ENCODE measurements at regions not wholly inside any gene's neighbourhood (a gene's known extent, or its start where the extent isn't known, plus 50 kb on each side); places are given as distances from the start of the nearest gene placed in this dataset.

DNA sequence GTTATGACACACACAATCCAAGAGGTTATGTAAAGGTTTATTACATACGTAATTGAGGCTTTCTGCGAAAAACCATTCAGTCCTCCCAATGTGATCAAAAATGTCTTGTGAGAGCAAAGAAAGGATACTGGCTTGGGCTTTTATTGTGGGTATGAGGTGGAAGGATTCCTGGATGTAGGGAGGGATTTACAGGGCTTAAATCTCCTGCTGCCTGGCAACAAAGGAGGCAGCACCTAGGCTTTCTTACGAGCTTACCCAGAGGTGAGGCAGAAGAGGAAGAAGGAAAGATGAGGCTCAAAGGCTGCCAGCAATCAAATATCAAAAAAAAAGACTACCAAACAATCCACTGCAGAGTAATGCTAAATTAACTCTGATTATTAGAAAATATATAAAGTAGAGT, 1149.5 kb upstream of the POT1 start:
- TF ChIP-seq, protein P1, sequence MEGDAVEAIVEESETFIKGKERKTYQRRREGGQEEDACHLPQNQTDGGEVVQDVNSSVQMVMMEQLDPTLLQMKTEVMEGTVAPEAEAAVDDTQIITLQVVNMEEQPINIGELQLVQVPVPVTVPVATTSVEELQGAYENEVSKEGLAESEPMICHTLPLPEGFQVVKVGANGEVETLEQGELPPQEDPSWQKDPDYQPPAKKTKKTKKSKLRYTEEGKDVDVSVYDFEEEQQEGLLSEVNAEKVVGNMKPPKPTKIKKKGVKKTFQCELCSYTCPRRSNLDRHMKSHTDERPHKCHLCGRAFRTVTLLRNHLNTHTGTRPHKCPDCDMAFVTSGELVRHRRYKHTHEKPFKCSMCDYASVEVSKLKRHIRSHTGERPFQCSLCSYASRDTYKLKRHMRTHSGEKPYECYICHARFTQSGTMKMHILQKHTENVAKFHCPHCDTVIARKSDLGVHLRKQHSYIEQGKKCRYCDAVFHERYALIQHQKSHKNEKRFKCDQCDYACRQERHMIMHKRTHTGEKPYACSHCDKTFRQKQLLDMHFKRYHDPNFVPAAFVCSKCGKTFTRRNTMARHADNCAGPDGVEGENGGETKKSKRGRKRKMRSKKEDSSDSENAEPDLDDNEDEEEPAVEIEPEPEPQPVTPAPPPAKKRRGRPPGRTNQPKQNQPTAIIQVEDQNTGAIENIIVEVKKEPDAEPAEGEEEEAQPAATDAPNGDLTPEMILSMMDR (IDR thresholded peaks at IDR 0.05), result no peak
- TF ChIP-seq ZFX (IDR thresholded peaks at IDR 0.05; ENCODE audit: borderline replicate concordance), result no peak
